Ovary (tissue), 3 donors: ENCODE measurements at regions not wholly inside any gene's neighbourhood (a gene's known extent, or its start where the extent isn't known, plus 50 kb on each side); places are given as distances from the start of the nearest gene placed in this dataset.

Experiments
- CTCF ChIP-seq, 3 donors: fragments of 450-650 bp in 2 of 3; fragments of 200-600 bp in 1 of 3; IDR thresholded peaks; one replicate each; pipeline versions ENCODE4 v1.5.1 to v1.8.0; 2016 to 2022; ENCODE audit warnings: antibody characterized with exemption in 3 of 3, mild to moderate bottlenecking in 1 of 3
- EP300 ChIP-seq: sonication (generic); formaldehyde crosslinking; IDR thresholded peaks from one replicate; pipeline ENCODE4 v1.6.1; 2017; ENCODE audit warnings: antibody characterized with exemption
- POLR2A ChIP-seq: fragments of 450-650 bp; IDR thresholded peaks from one replicate; pipeline ENCODE4 v1.6.1; 2017; ENCODE audit warnings: antibody characterized with exemption, mild to moderate bottlenecking, moderate library complexity
- donor health status: DM: no; HTN: no; CAD: no.

GRCh38 chr5:125870256-125870655, 553.0 kb upstream of the GRAMD2B start:
- no peak for TF ChIP-seq POLR2A
- TF ChIP-seq CTCF (IDR thresholded peaks at IDR 0.05): no peak
- TF ChIP-seq EP300: no peak
